Liver (tissue), 3 donors: ENCODE measurements at regions not wholly inside any gene's neighbourhood (a gene's known extent, or its start where the extent isn't known, plus 50 kb on each side); places are given as distances from the start of the nearest gene placed in this dataset.

Experiments
- RAD21 ChIP-seq, 2 donors: IDR thresholded peaks; 2 replicates each; pipeline ENCODE4 v1.6.1; 2016; ENCODE audit warnings: antibody characterized with exemption in 2 of 2, mild to moderate bottlenecking in 2 of 2
- SP1 ChIP-seq: IDR thresholded peaks from 2 replicates; pipeline ENCODE4 v1.6.1; 2018; ENCODE audit warnings: antibody characterized with exemption, mild to moderate bottlenecking
- TAF1 ChIP-seq: conservative IDR thresholded peaks from 2 replicates; pipeline ENCODE4 v1.6.1; 2016; ENCODE audit warnings: antibody characterized with exemption, mild to moderate bottlenecking
- TF ChIP-seq, protein P1 (sequence below): IDR thresholded peaks from 2 replicates; pipeline ENCODE4 v1.6.1; 2016; ENCODE audit warnings: antibody characterized with exemption
- TF ChIP-seq, protein P2 (sequence below): fragments of 150-350 bp; IDR thresholded peaks from 2 replicates; pipeline ENCODE4 v1.5.1; 2017; ENCODE audit warnings: improper control_type of control experiment, low read depth, low read length; ENCODE audit not compliant: missing input control
- TF ChIP-seq, protein P3 (sequence below): IDR thresholded peaks from 2 replicates; pipeline ENCODE4 v1.6.1; 2016; ENCODE audit warnings: antibody characterized with exemption
- donor health status: healthy.
- donor health status: healthy.

DNA sequence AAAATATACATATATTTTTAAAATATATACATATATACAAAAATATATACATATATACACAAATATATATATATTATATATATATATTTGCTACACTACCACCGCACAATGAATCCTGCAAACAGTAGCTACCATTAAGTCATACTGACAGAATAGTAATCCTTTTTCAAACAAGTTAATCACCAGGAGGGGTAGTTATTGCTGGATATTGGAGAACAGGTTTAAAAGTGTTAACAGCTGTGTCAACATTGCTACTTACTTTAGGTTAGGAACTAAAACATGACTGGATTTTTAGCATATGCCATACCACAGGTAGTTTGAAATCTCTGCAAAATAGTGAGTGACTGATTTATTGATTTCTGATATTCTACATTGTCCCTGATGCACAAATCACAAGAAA lies 529.1 kb upstream of the CDH7 start:
- TF ChIP-seq, protein P1, sequence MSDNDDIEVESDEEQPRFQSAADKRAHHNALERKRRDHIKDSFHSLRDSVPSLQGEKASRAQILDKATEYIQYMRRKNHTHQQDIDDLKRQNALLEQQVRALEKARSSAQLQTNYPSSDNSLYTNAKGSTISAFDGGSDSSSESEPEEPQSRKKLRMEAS: no peak
- no peak for TF ChIP-seq SP1
- TF ChIP-seq, protein P2, sequence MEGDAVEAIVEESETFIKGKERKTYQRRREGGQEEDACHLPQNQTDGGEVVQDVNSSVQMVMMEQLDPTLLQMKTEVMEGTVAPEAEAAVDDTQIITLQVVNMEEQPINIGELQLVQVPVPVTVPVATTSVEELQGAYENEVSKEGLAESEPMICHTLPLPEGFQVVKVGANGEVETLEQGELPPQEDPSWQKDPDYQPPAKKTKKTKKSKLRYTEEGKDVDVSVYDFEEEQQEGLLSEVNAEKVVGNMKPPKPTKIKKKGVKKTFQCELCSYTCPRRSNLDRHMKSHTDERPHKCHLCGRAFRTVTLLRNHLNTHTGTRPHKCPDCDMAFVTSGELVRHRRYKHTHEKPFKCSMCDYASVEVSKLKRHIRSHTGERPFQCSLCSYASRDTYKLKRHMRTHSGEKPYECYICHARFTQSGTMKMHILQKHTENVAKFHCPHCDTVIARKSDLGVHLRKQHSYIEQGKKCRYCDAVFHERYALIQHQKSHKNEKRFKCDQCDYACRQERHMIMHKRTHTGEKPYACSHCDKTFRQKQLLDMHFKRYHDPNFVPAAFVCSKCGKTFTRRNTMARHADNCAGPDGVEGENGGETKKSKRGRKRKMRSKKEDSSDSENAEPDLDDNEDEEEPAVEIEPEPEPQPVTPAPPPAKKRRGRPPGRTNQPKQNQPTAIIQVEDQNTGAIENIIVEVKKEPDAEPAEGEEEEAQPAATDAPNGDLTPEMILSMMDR: no peak
- TF ChIP-seq RAD21 (IDR thresholded peaks at IDR 0.05): no peak
- TF ChIP-seq, protein P3, sequence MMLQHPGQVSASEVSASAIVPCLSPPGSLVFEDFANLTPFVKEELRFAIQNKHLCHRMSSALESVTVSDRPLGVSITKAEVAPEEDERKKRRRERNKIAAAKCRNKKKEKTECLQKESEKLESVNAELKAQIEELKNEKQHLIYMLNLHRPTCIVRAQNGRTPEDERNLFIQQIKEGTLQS: no peak
- TF ChIP-seq TAF1: no peak
